ENCODE measurements at regions not wholly inside any gene's neighbourhood (a gene's known extent, or its start where the extent isn't known, plus 50 kb on each side); places are given as distances from the start of the nearest gene placed in this dataset.

DNA sequence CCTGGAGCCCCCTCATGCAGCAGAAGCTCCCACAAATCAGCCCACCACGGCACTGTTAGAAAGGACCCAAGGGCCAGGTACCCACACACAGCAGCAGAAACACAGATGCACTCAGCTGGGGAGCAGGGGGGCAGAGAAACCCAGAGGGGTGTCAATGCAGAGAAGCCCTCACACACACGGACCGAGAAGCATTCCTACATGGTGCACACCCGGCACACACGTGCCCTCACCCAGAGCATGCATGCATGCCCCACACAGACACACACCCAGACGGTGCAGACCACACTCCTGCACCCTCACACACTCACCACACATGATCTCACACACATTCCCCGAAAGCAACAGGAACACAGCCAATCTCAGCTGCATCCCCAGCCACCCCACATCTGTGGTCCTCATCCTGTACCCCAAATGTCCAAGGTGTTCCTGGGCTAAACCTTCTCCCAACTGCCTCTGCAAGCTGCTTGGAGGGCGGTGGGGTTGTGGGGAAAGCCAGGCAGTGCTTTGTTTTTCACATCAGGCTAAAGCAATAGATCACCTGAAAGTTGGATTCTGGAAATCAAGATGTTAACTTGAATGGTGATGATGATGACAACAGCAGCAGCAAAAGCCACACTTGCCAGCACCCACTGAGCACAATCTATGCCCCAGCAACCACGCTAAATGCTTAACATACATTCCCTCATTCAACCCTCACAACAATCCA, 102.3 kb downstream of the ZFP36L2 start:
- H3K4me3 ChIP-seq (ENCODE audit: low read depth, low read length): no peak overlapping the region; the same call in 1 of the 2 replicates

DNA sequence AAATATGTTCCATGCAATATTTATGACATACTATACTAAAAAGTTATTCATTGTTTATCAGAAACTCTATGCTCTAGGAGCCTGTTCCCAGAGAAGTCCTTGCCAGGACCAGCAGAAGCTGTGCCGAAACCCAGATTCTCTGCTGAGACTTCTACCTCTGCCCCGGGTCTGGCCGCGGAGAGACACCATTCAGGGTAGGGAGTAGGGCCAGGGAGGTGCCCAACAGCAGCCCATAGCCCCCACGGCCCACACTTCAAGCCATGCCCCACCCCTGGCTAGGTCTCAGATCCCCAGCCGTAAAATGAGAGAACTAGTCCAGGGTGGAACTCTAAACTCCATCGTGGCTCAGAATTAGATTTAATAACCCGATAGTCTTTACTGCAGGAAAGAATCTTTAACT, 102.9 kb downstream of the ZFP36L2 start:
- ChIA-PET POLR2A (no interaction called here), CTCF (no interaction called here)
- TF ChIP-seq, protein P1, sequence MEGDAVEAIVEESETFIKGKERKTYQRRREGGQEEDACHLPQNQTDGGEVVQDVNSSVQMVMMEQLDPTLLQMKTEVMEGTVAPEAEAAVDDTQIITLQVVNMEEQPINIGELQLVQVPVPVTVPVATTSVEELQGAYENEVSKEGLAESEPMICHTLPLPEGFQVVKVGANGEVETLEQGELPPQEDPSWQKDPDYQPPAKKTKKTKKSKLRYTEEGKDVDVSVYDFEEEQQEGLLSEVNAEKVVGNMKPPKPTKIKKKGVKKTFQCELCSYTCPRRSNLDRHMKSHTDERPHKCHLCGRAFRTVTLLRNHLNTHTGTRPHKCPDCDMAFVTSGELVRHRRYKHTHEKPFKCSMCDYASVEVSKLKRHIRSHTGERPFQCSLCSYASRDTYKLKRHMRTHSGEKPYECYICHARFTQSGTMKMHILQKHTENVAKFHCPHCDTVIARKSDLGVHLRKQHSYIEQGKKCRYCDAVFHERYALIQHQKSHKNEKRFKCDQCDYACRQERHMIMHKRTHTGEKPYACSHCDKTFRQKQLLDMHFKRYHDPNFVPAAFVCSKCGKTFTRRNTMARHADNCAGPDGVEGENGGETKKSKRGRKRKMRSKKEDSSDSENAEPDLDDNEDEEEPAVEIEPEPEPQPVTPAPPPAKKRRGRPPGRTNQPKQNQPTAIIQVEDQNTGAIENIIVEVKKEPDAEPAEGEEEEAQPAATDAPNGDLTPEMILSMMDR (IDR thresholded peaks at IDR 0.05; ENCODE audit: low read depth, low read length): no peak
- Histone ChIP-seq H3K9me3 (ENCODE audit: control insufficient read depth, insufficient read depth, low read length) (peaks cover 10% of the 10 kb centered on the region), H3K4me3 (ENCODE audit: low read depth, low read length) (no peak overlapping the region), H3K27me3 (ENCODE audit: control insufficient read depth, insufficient read depth, low read length) (no peaks in the 10 kb centered on the region), H3K27ac (ENCODE audit: low read depth, low read length) (no peak overlapping the region)
- DNase-seq (ENCODE audit: low read depth, low spot score): no peak

More for the DNA sequence above, 102.3 kb downstream of the ZFP36L2 start:
- POLR2A ChIA-PET: interaction anchor here (0.5 kb wide), 1 partner anchor 91 kb away, joined by 6 read pairs; no protein-coding TSS in a partner anchor
- TF ChIP-seq, protein P1 (IDR thresholded peaks at IDR 0.05; ENCODE audit: low read depth, low read length): no peak
- peaks cover 10% of the 10 kb centered on the region for H3K9me3 ChIP-seq (ENCODE audit: control insufficient read depth, insufficient read depth, low read length)
- no peak overlapping the region for H3K27ac ChIP-seq (ENCODE audit: low read depth, low read length)
- CTCF ChIA-PET: no interaction called here
- no peak for DNase-seq (ENCODE audit: low read depth, low spot score)
- no peaks in the 10 kb centered on the region for H3K27me3 ChIP-seq (ENCODE audit: control insufficient read depth, insufficient read depth, low read length)

DNA sequence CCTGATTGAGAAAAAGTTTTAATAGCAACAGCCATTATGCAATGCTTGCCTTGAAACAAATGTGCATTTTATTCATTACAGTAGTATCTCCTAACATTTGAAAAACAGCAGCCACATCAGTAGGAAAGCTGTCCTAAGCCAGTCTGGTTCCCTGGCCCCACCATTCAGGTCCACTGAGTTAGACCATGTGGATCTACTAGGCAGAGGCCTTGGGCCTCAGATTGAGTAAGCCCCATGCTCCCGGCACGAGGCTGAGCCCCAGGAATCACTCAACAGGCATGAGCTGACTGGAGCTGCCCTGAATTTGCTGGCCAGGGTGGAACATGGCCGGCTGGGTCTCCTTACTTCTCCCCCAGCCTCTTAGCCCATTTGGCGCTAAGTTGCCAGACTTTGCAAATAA, 103.4 kb downstream of the ZFP36L2 start:
- no peak for DNase-seq (ENCODE audit: low read depth, low spot score)
- Histone ChIP-seq H3K27me3 (ENCODE audit: control insufficient read depth, insufficient read depth, low read length) (no peaks in the 10 kb centered on the region), H3K27ac (ENCODE audit: low read depth, low read length) (no peak overlapping the region), H3K4me3 (ENCODE audit: low read depth, low read length) (no peak overlapping the region), H3K9me3 (ENCODE audit: control insufficient read depth, insufficient read depth, low read length) (peaks cover 10% of the 10 kb centered on the region)
- TF ChIP-seq, protein P1 (IDR thresholded peaks at IDR 0.05; ENCODE audit: low read depth, low read length): no peak
- ChIA-PET POLR2A (no interaction called here), CTCF (no interaction called here)

DNA sequence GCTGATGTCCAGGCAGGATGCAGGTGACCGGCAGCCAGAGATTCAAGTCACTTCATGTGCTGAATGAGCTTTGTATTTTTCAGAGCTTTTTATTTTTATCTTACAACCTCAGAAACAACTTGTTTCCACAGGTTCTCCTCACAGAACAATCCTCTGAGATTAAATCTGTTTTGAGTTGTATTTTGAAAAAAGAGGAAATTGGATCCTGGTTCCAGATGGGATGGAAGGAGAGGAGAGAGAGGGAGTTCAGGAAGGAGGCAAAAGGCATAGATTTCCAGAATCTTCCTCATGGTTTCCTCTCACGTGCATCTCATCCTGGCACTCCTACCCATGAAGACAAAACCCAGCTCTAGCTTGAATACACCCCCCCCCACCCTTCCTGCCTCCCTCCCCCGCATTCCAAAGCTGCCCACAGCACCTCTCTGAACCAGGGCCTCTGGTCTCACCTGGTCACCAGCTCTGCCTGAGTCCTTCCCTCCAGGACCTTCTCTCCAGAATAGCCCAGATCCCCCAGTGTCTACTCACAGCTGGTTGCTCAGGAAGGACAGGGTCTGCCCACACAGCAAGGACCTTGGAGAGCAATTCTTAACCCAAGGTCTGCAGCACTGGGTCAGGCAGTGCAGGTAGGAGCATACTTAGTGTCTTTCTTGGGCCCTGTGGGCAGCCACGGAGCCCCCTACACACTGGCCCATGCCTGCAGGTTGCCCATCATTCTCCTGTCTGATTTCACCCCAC, 104.7 kb downstream of the ZFP36L2 start:
- ChIA-PET CTCF (interaction anchor here (0.6 kb wide), 1 partner anchor 419 kb away, joined by 4 read pairs; no protein-coding TSS in a partner anchor), POLR2A (interaction anchor here (0.7 kb wide), 1 partner anchor 9 kb away, joined by 7 read pairs; no protein-coding TSS in a partner anchor)
- H3K27ac ChIP-seq (ENCODE audit: low read depth, low read length): no peak overlapping the region
- no peak overlapping the region for H3K4me3 ChIP-seq (ENCODE audit: low read depth, low read length)
- no peak for DNase-seq (ENCODE audit: low read depth, low spot score)
- H3K27me3 ChIP-seq (ENCODE audit: control insufficient read depth, insufficient read depth, low read length): no peaks in the 10 kb centered on the region
- H3K9me3 ChIP-seq (ENCODE audit: control insufficient read depth, insufficient read depth, low read length): peaks cover 5% of the 10 kb centered on the region
- TF ChIP-seq, protein P1 (IDR thresholded peaks at IDR 0.05; ENCODE audit: low read depth, low read length): no peak

DNA sequence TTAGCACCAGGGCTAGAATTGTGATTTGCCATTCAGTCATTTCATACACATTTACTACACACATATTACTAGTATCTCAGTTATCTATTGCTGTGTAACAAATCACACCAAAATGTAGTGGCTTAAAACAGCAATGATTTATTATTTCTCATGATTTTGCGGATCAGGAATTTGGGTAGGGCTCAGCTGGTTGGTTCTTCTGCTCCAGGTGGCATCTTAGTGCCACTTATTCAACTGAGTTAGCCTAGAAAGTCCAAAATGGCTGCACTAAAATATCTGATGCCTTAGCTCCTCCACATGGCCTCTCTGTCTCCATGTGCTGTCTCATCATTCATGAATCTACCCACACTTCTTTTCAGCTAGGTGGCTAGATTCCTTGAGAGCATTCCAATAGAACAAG, 107.1 kb downstream of the ZFP36L2 start:
- Histone ChIP-seq H3K27me3 (ENCODE audit: control insufficient read depth, insufficient read depth, low read length) (no peaks in the 10 kb centered on the region), H3K4me3 (ENCODE audit: low read depth, low read length) (no peak overlapping the region), H3K9me3 (ENCODE audit: control insufficient read depth, insufficient read depth, low read length) (peaks cover 5% of the 10 kb centered on the region; the same call in 1 of the 2 replicates), H3K27ac (ENCODE audit: low read depth, low read length) (no peak overlapping the region)
- TF ChIP-seq, protein P1 (IDR thresholded peaks at IDR 0.05; ENCODE audit: low read depth, low read length): no peak
- no peak for DNase-seq (ENCODE audit: low read depth, low spot score)
- ChIA-PET CTCF (no interaction called here), POLR2A (no interaction called here)

All from AG04450 (cell line).